Osteocyte (in vitro differentiated cells): ENCODE measurements at regions not wholly inside any gene's neighbourhood (a gene's known extent, or its start where the extent isn't known, plus 50 kb on each side); places are given as distances from the start of the nearest gene placed in this dataset.

Experiments used
- DNase-seq: peaks from one replicate; pipeline ENCODE4 v3.0.0; 2021; ENCODE audit warnings: mixed read lengths; ENCODE audit not compliant: unreplicated experiment; ENCODE audit errors: extremely low spot score
- H3K27ac Mint-ChIP-seq: one replicate; pipeline ENCODE4 v1.8.0; 2021; ENCODE audit warnings: mild to moderate bottlenecking, mixed read lengths; ENCODE audit not compliant: unreplicated experiment
- H3K27me3 Mint-ChIP-seq: one replicate; pipeline ENCODE4 v1.8.0; 2021; ENCODE audit warnings: mixed read lengths; ENCODE audit not compliant: unreplicated experiment
- H3K36me3 Mint-ChIP-seq: one replicate; pipeline ENCODE4 v1.8.0; 2021; ENCODE audit warnings: mixed read lengths; ENCODE audit not compliant: unreplicated experiment
- H3K4me1 Mint-ChIP-seq: one replicate; pipeline ENCODE4 v1.8.0; 2021; ENCODE audit warnings: mixed read lengths; ENCODE audit not compliant: unreplicated experiment
- H3K4me3 Mint-ChIP-seq: one replicate; pipeline ENCODE4 v1.8.0; 2021; ENCODE audit warnings: mild to moderate bottlenecking, moderate library complexity, mixed read lengths; ENCODE audit not compliant: unreplicated experiment
- H3K9me3 Mint-ChIP-seq: one replicate; pipeline ENCODE4 v1.8.0; 2021; ENCODE audit warnings: mixed read lengths; ENCODE audit not compliant: unreplicated experiment
- CTCF ChIP-seq: fragments of 200-600 bp; sonication (generic); IDR thresholded peaks from 2 replicates; pipeline ENCODE4 v1.5.0; 2021; ENCODE audit warnings: antibody characterized with exemption, mild to moderate bottlenecking, moderate library complexity

GRCh38 chr4:23365871-23366556, 523.8 kb downstream of the PPARGC1A start:
- Mint-ChIP-seq H3K4me1 (peaks cover 7% of the 10 kb centered on the region), H3K27ac (no peak overlapping the region), H3K36me3 (no peaks in the 10 kb centered on the region), H3K4me3 (no peak overlapping the region), H3K9me3 (no peaks in the 10 kb centered on the region), H3K27me3 (no peaks in the 10 kb centered on the region)
- DNase-seq: no peak
- no peak for TF ChIP-seq CTCF

- H3K27ac Mint-ChIP-seq: no peak overlapping the region
- no peaks in the 10 kb centered on the region for H3K36me3 Mint-ChIP-seq
- DNase-seq: no peak
- peaks cover 7% of the 10 kb centered on the region for H3K4me1 Mint-ChIP-seq
- H3K4me3 Mint-ChIP-seq: no peak overlapping the region
- no peaks in the 10 kb centered on the region for H3K27me3 Mint-ChIP-seq
- TF ChIP-seq CTCF: no peak
- H3K9me3 Mint-ChIP-seq: no peaks in the 10 kb centered on the region
Observed at GRCh38 chr4:23365086-23365485, 524.8 kb downstream of the PPARGC1A start.

- Mint-ChIP-seq H3K27me3 (no peaks in the 10 kb centered on the region), H3K27ac (no peak overlapping the region), H3K9me3 (no peaks in the 10 kb centered on the region), H3K36me3 (no peaks in the 10 kb centered on the region), H3K4me3 (no peak overlapping the region), H3K4me1 (peaks cover 3% of the 10 kb centered on the region)
- TF ChIP-seq CTCF: no peak
- no peak for DNase-seq
Observed at GRCh38 chr4:23364167-23364566, 525.7 kb downstream of the PPARGC1A start.

GRCh38 chr4:23361453-23361852, 528.4 kb downstream of the PPARGC1A start:
- no peak for DNase-seq
- Mint-ChIP-seq H3K36me3 (no peaks in the 10 kb centered on the region), H3K27ac (no peak overlapping the region), H3K4me1 (peaks cover 10% of the 10 kb centered on the region), H3K27me3 (no peaks in the 10 kb centered on the region), H3K9me3 (no peaks in the 10 kb centered on the region), H3K4me3 (no peak overlapping the region)
- no peak for TF ChIP-seq CTCF

GRCh38 chr4:23360718-23361117, 529.1 kb downstream of the PPARGC1A start:
- Mint-ChIP-seq H3K27ac (no peak overlapping the region), H3K36me3 (no peaks in the 10 kb centered on the region), H3K4me1 (peaks cover 10% of the 10 kb centered on the region), H3K9me3 (no peaks in the 10 kb centered on the region), H3K4me3 (no peak overlapping the region), H3K27me3 (no peaks in the 10 kb centered on the region)
- DNase-seq: no peak
- no peak for TF ChIP-seq CTCF
